NK-92 treated with Interleukin-12 subunit alpha and Interleukin-12 subunit beta, amount 100 ng/mL, for 24 hours (cell line): ENCODE measurements at regions not wholly inside any gene's neighbourhood (a gene's known extent, or its start where the extent isn't known, plus 50 kb on each side); places are given as distances from the start of the nearest gene placed in this dataset.

ENCODE experiments used
- DNase-seq: peaks from one replicate; lab custom pipeline; 2025; lab: John Stamatoyannopoulos, UW

DNA sequence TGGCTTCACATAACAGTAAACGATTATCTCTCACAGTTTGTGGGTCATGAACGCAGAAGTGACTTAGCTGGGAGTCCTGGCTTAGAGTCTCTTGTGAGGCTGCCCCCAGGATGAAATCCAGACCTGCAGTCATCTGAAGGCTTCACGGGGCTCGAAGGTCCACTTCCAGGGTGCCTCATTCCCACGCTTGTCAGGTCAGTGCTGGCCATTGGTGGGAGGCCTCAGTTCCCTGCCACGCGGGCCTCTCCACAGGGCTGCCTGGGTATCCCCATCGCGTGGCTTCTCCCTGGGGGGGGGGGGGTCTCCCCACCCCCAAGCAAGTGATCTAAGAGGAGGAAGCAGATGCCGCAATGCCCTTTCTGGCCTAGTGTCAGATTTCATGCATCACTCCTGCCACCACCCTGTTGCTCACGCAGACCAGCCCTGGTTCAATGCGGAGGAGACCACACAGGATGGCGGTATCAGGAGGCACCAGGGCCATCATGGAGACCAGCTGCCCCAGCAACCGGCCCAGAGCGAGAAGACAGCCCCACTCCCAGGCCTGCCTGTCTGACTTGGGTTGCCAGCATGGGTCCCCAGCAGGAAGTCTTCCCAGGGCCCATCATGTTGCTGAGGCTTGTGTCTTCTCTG is 77.3 kb upstream of the CDH5 start:
- DNase-seq = no peak

DNA sequence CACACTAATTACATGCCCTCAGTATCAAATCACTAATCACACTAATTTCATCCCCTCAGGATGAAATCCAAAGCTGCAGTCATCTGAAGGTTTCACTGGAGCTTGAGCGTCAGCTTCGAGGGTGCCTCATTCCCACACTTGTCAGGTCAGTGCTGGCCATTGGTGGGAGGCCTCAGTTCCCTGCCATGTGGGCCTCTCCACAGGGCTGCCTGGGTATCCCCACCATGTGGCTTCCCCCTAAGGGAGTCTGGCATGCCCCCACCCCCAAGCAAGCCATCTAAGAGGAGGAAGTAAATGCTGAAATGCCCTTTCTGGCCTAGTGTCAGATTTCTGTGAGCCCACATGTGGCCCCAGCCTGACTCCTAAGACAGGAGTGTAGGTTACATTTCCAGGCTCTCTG is 78.6 kb upstream of the CDH5 start:
- DNase-seq = no peak

DNA sequence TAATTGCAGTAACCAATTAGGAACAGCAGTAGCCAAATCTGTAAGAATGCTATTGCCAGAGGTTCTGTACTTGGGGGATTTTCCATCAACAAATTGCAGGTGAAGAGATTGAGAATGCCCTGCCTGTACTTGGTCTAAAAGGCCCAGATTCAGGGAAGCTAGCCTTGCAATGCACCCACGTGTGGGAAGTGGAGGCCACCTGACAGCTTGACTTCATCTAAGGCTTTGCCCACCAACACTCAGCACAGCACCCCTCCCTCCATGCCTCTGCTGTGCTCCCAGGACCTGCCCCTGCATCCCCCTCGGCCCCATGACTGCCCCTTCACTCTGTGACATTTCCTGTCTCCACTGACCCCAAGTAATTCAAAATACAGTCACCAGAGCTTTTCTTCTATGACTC is 79.1 kb upstream of the CDH5 start:
- no peak for DNase-seq

DNA sequence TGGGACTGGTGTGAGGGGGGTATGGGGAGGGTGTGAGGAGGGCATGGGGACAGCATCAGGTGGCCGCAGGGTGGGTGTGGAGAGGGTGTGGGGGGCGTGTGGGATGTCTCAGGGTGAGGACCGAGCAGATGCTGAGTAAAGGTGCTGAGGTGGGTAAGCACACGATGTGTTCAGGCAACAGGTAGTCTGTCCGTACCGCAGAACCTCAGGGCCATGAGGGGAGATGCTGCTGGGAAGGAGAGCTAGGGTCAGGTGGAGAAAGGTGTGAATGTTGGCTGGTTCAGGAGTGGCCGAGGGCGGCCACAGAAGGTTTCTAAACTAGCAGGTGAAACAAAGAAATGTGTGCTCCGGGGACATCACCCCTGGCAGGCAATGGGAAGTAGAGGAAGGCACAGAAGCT is 80.0 kb upstream of the CDH5 start:
- no peak for DNase-seq

DNA sequence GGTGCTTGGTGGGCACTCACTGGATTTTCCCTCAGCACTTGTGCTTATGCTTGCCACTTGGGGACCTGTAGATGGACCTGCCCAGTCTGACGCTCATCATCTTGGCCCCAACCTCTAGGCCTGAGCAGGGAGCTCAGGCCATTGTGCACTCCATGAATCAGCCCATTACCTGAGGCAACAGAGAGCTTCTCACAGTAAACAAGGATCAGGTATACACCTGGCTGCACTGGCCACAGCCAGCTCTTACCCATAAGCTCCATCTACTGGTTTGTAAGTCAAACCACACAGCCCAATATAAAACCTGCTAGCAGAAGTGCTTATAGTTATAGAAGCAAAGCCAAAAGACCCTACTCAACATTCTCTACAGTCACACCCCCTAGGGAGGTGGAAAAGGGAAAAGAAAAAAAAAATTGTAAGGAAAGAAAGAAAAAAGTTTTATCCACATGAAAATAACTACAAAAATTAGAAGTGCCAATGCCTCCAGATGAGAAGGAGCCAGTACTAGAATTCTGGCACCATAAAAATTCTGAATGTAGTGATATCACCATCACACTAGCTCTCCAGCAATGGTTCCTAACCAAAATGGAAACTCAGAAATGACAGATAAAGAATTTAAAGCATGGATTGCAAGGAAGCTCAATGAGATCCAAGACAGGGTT is 87.8 kb upstream of the CDH5 start:
- no peak for DNase-seq

DNA sequence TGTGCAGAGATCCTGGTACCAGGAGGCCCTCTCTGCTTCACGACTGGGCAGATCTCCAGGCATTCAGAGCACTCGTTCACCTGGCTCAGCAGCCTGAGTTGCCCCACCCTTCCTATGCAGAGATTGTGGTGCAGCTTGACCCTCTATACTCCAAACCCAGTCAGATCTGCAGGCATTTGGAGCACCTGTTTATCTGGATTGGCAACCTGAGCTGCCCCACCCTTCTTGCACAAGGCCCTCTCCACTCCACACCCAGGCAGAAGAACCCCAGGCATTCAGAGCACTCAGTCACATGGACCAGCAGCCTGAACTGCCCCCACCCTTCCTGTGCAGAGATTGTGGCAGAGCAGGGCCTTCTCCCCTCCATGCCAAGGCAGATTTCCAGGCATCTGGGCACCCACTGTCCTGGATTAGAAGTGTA is 88.4 kb upstream of the CDH5 start:
- DNase-seq = no peak

DNA sequence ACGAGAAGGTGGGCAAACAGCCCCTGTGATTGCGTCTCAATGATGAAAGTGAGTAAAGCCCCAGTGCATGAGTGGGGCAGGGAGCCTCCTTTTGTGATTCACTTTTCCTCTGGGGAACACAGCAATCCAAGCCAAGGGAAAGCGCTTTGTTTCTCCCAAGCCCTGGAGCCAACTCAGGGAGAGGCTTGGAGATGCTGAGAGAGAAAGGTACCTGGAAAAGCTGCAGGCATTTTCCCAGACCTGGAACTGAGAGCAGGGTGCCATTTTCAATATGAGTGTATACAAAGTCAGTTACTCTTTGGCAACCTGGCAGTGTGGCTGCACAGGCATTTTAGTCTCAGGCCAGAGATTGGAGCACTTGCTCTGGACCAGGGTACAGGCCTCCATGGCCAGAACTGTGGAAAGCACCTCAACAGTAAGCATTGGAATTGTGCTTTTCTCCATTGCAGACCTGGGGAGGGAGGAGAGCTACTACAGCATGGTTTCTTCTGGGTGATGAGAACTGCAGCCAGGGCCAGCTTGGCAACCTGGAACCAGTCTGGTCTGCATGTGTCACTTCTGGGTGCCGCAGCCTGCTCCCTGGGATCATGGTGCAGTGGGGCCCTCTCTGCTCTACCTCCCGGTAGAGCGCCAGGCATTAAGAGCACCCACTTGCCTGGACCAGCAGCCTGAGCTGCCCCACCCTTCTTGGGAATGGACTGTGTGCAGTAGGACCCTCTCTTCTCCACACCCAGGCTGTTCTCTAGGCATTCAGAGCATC is 89.0 kb upstream of the CDH5 start:
- DNase-seq = no peak

DNA sequence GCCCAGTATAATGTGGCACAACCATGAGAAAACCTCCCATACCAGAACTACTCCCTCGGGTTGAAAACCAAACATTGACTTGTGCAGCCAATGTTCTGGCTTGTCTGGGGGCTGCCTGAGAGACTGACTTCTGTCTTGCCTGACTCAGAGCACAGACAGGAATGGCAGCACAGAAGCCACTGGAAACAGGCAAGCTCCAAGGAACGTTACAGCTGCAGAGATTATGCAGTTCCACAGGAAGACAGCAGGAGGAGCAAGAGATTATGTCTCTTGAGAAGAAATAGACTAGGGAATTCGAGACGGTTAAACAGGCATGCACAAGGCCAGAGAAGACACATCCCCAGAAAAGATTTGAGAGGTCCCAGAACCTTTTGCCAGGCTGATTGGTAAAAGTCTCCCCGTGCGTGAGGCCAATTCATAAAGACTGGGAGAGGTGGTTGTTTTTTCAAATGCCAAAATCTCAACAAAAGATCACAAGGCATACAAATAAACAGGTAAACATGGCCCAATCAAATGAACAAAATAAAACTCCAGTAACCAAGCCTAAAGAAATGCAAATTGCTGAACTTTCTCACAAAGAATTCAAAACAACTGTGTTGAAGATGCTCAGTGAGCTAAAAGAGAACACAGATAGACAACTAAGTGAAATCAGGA is 90.6 kb upstream of the CDH5 start:
- DNase-seq = no peak

DNA sequence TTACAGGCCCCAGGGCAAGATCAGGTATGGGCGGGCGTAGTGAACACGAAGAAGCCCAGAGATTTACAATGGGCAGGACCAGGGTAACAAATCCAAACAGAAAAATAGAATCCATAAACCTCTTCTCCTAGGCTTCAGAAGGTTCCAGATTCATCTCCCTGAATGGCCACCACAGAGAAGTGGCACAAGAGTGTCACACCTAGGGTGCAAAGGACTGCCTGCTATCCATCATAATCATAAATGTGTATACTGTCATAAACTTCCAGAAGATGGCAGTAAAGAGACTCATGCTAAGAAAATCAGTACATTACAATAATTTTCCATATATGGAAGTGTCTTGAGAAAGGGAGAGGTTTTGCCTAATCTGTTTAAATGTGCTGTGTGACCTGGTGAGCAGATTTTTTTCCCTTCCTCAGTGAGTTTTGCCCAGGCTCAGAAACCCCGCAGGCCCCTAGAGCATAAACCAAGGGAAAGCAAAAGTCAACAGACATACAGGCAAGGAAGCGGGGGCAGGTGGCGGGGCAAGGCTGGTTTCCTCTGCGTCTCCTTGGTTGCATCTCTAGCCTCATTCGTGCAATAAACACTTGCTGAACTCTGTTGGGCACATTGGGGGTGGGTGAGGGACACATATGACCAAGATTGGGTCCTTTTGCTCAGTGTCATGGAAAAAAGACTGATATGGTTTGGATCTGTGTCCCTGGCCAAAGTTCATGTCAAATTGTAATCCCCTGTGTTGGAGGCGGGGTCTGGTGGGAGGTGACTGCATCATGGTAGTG is 92.0 kb upstream of the CDH5 start:
- no peak for DNase-seq

DNA sequence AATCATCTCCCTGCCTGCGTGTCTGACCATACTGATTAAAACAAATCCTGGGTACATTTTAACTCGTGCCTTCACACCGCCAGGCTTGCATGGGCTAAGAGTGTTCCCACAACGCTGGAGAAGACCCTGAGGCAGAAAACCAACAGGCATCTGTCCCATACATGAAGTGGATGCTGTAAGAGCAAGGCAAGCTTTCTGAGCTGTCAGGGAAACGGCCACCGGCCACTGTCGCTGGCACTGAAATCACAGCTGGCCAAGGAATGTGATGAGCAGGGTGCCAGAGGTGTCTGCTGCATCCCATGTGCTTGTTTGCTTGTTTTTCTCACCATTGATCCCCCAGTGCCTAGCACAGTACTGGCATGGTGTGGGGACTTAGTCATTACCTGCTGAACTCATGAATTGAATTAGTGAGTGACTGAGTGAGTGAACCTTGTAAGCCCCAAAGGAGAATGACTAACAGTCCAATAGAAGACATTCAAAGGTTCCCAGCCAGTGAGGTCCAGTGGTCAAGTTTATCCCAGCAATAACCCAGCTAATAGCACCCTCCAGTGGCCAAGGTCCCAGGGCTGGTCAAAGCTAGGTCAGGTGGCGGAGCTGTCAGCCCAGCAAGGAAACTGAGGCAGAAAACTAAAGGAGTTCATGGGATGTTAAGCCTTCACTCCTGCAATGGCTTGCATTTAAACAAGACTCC is 92.7 kb upstream of the CDH5 start:
- no peak for DNase-seq

DNA sequence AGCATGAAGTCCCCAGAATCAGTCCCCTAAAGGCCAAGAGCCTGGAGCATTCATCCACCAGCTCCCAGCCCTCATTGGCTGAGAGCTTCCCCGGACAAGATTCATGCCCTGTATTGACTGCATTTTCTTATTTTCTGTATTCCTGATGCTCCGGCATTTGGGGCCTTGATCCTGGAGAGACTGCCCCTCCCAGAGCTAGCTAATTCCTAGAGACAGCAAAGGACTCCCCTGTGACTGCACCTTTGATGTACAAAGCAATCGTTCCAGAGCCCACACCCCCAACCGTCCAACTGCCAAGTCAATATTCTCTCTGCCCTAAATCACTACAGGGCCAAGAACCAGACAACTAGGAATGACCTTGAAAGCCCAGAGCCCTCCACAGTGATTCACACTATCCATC is 93.4 kb upstream of the CDH5 start:
- DNase-seq = no peak

DNA sequence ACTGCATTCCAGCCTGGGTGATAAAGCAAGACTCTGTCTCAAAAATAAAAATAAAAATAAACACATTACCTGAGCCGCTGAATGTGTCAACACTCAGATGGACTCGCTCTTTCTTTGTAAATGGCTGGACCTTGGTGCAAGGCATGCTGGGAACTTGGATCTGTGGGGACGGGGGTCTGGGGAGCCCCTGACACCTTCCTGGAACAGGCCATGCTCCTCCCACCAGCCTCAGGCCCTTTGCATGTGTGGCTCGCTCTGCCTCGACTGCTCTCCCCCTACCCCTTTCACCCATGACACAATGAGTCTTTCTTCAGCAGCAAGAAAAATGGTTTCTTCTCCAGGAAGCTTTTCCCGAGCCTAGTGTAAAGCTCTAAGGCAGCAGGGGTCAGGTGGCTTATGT is 94.0 kb upstream of the CDH5 start:
- DNase-seq = no peak

DNA sequence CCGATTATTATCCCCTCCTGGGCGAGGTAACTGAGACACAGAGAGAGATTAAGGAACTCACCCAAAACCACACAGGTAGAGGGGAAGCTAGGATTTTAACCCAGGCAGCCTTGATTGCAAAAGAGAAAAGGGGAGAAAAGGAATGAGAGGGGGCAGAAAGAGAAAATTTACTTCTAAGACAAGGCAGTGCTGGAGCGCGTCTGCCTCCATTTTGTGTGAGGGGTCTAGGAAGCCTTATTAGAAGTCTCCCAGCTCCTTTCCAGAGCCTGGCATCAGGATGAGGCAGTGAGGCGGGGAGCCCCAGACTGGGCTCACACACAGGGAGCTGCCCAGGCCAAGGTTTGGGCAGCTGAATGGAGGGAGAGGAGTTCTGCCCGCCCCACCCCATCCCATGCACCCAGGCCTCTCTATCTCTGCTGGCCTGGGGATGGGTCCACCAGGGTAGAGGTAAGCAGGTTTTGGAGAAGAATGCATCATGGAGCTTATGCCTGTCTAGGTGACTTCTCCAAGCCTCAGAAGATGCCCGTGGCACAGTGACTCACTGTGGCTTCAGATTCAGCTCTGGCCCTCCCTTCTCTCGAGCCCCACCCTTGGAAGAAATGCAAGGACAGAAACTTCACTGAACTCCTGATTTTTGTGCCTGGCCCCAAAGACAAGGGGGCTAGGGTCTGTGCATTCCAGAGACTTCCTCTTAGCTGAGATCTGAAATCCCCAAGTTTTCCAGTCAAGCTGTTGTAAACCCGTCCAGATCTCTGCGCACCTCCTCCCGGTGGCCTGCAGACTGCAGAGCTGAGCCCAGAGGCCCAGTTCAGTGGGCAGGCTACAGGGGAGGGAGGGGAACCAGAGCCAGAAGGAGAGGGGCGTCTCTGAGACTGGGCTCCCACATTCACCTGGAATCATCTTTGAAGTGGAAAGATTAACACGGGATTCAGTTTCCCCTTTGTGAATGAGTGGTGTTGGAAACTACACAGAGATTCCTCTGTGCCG is 95.1 kb upstream of the CDH5 start:
- no peak for DNase-seq

DNA sequence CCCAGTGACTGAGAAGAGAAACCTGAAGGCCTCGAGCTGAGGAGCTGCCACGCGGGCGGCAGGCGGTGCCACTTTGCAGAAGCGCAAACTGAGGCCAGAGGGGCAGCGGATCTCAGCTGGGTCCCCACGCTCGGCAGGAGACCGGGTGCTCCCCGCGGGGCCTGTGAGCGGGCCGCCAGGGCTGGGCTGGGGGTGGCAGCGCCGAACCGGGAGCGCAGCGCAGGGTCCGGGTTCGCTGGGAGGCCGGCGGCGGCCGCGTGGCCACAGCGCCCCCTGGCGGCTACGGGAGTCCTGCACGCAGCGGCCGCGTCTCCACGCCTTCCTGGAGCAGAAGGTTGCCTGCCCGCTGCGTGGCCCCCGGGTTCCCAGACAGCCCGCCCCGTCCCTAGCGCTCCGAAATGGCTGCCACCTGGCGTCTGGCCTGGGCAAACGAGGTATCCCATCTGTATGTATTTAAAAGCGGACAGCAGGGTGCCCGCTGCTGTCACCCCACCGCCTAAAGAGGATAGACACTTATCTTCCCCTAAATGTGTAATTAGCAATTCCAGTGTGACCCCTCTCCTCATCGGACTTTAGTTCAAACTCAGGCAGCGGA is 96.1 kb upstream of the CDH5 start:
- no peak for DNase-seq

DNA sequence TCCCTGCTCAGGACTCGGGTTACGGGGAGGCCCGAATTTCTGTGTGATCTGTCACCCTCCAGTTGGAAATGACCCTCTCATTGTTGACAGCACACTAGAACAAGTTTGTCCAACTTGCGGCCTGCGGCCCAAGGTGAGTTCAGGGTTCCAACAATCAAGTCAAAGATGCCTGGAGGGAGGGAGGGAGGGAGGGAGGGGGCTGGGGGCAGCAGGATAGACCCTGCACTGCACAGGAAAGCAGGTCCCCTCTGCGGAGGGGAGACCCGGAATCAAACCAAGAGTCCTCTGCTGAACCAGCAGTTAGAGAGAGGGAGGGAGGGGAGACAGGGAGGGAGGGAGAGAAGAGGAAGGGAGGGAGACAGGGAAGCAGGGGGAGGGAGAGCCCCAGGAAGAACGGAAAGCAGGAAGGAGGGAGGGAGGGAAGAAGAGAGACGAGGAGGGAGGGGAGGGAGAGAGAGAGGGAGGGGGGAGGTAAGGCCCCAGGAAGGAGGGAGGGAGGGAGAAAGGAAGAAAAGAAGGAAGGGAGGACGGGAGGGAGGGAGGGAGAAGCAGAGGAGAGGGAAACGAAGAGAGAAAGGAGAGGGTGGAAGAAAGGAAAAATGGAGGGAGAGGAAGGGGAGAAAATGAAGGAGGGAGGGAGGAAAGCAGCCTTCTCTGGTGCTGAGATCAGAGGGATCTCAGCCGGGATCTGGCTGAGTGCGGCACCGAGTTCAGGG is 96.7 kb upstream of the CDH5 start:
- no peak for DNase-seq

DNA sequence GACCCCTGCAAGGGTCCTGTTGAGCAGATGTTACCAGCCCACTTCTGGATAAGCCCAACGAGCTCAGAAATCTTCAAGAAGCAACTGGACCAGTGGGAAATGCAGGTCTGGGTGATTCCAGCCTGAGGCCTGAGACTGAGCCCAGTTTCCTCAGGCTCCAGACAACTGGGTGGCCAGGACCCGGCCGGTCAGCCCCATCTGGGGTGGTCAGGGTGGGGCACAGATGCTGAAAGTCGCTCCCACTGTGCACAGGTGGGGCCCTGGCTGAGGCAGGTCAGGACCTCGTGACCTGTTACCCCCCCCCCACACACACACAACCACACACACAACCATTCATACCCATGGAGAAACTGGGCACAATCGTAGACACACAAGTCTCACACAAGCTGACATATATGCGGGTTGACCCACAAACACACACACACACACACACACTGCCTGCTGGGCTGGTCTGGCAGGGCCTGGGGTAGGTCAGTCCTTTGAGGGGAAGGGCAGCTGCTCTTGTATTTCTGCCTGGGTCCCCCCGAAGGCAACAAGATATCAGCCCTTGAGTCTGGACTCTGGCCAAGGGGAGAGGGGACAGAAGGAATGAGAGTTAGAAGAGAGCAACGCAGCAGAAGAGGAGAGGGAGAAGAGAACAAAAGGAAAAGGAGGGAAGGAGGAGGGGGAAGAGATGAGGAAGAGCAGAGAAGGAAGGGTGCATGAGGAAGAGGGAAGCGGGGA is 99.0 kb upstream of the CDH5 start:
- DNase-seq = no peak

DNA sequence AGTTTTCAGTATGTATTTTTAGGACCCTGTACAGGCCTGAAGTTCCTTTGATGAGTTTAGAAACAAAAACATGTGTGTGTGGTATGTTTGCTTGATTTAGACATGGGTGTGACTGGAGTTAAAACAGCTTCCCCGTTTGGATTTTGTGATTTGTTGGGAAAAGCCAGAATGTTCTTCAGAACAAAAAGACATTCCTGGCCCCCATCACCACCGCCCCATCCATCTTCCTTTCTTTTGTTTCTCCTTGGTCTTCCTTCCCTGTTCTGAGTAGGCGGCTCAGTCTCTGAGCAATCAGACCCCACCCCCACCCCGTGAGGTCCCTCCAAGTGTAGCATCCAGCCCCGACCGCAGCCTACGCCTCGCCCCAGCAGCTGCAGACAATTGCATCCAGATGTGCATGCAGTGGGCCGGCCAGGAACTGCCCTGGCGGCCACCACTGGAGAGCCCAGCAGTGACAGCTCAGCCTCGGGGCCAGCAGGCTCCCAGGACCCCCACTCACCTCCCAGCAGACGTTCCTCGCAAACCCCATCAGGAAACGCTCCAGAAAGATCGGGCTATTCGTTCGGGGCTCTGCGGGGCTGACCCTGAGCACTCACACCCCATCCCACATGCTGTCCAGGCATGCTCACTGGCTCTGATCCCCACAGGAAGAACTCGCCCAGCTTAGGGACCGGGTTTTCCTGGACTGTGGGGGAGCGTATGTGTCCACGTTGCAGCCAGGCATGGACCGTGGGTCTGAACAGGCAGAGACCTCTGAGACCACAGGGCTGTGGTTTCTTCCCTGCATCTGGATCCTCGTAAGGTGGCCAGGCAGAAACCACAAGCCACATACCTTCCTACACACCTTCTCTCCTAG is 99.8 kb upstream of the CDH5 start:
- no peak for DNase-seq
